NCI-H748 (cell line): ENCODE measurements at regions not wholly inside any gene's neighbourhood (a gene's known extent, or its start where the extent isn't known, plus 50 kb on each side); places are given as distances from the start of the nearest gene placed in this dataset.
A peak's percentile ranks its signal among the peaks of the same experiment; 100 is the strongest.
"Not testable (repeated sequence)": the region's sequence is repeated elsewhere in the genome, so short reads cannot be mapped to it uniquely, and the experiment has no call there.

Experiments
- DNase-seq: peaks from one replicate; lab custom pipeline; 2025; ENCODE audit not compliant: unreplicated experiment; lab: John Stamatoyannopoulos, UW

DNA sequence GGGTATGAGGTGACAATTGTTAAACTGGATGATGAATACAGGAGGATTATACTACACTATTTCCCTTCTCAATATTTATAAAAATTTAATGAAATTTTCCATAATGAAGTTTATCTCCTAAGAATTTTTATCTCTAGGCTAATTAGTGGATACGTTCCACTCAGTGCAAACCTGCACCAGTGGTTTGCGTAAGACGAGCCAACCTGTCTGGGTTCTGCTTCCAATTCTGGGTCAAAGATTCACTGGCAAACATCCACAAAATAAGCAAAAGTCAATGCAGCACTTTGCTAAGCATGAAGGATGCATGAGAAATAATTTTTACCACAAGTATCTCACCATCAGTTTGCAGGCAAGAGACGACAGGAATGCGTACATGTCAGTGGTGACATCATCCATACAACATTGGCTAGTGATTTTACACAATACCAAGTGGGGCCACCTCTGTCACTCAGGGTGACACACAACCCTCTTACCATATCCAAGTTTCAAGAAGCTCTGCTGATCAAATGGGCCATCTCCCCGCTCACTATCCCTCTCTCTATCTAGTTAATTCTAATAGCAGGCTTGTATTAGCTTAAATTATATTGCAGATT lies 51.7 kb downstream of the FAM50B start:
- no peak for DNase-seq

- DNase-seq = no peak
Observed at GRCh38 chr6:3902871-3903648, 53.9 kb downstream of the FAM50B start.

DNA sequence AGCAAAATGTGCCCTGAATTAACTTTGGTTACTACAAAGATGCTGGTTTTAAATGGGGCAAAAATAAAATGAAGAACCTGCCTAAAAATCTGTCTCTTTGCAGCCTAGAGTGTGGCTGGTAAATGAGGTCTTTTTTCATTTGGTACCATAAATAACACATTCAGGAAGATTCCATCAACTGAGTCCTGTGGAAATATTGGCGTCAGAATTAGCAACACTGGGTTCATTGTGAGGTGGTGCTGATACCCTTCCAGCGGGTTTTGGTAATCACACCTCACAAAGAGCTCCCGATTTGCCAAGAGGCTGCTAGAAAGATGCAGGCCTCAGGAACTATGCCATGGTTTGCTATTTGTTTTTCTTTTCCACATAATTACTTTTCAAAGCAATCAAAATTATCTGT lies 55.3 kb downstream of the FAM50B start:
- DNase-seq = no peak

GRCh38 chr6:3905945-3906845 lies 57.0 kb downstream of the FAM50B start:
- DNase-seq = no peak

DNA sequence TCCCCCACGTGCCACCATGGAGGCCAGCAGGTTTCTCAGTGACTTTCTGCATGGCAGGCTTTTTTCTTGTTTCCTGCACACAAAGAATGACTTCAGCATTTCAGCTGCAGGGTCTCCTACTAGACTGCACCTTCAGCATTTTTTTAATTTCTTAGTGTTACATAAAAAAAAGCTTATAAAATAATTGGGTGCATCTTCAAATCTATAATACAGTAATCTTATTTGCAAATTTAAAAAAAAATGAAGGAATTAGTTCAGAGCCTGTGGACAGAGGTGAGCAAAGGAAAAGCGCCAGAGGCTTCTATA lies 57.6 kb downstream of the FAM50B start:
- no peak for DNase-seq

DNA sequence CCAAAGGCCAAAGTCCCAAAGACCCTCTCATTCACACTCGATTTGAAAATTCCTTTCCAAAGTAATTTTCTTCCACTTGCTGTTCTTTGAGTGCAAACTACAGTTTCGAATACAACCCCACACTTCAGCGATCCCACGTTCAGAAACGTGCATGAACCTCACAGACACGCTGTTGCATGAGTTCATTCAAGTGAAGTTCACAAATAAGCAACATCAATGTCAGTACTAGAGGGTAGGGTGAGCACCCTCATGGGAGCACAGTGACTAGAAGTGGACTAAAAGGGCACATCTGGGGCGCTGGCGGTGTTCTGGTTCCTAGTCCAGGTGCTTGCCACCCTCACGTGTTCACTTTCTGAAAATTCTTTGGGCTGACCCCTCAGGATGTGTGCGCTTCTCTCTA lies 59.0 kb downstream of the FAM50B start:
- no peak for DNase-seq

GRCh38 chr6:3908961-3909360 lies 59.8 kb downstream of the FAM50B start:
- DNase-seq = no peak

DNA sequence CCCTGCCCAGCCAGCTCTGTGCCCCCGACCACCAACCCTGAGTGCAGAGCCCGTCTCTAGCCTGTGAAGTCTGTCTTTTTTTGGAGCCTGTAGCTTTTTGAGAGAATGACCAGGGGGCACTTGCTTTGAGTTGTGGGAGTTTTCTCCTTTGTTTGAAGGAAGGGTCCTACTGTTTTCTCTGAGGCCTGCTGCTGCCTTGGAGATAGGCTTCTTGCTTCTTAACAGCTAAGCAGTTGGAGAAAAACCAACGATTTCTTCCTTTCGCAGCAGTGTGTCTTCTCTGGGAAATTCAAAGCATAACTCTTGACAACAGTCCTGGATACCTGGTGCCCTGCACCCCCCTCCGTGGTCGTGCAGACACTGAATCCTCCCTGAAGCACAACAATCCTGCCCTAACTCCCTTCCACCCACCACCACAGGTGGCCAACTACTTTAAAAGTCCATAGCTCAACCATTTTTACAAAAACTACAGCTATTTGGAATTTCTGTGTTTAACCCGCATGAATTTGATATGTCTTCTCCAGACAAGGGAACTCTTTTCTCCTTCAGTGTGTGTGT lies 61.0 kb downstream of the FAM50B start:
- DNase-seq = no peak

GRCh38 chr6:3911130-3911529 lies 62.0 kb downstream of the FAM50B start:
- no peak for DNase-seq

GRCh38 chr6:3911614-3912336 lies 62.6 kb downstream of the FAM50B start:
- no peak for DNase-seq

DNA sequence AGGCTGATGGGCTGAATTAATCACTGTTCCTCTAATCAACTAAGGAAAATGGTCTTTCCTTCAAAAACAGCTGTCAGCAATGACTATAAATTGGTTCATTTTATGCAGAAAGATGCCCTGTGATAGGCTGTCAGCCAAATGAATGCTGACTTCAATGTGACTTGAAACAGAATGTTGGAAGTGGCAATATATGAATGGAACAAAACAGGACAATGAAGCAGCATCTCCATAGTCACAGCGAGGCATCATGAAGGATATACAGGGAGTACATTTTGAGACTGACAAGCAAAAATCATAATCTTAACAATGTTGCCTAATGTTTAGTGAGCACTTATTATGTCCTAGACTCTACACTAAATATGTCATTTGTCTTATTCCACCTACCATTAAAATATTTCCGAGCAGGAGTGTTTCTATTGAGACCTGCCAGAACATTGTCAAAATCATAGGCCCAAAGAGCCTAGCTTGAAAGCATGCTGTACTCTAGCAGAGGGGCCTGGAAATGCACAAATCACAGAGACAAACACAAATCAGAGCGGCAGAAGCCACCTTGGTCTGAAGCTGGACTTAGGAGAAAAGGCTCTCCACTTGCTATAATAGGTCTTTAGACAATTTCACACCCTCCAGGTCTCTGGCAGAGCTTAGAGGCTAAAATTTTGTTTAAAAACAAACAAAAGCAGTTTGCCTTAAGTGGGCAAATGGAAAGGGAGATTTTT lies 63.3 kb downstream of the FAM50B start:
- DNase-seq = no peak

DNA sequence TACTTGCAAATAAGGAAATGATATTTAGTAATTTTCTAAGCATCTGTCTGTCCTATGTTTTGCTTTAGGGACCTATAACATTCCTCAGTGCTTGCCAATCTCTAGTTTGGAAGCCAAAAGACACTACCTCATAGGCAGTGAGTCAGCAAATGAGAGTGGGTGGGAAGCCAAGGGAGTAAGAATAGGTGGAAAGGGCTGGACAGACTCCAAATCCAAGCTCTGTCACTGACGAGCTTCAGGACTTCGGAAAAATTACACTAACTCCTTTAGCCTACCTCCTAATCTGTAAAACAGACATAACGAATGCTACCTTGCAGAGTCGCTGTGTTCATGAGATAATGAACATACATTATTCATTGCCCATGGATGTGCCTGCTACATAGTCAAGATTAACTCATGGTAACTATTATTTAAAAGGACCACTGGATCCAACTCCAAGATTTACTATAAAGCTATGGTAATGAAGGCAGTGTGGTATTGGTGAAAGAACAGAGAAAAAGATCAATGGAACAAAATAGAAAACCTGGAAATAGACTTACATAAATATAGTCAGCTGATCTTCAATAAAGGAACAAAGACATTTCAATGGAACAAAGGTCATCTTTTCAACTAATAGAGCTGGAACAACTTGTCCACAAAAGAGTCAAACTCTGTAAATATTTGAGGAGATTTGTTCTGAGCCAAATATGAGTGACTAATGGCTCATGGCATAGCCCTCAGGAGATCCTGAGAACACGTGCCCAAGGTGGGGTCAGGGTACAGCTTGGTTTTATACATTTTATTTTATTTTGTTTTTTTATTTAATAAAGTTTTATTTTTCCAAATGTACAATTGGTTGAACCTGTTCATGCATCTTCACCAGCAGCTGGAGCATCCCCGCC lies 64.1 kb downstream of the FAM50B start:
- DNase-seq = peak; percentile 67

DNA sequence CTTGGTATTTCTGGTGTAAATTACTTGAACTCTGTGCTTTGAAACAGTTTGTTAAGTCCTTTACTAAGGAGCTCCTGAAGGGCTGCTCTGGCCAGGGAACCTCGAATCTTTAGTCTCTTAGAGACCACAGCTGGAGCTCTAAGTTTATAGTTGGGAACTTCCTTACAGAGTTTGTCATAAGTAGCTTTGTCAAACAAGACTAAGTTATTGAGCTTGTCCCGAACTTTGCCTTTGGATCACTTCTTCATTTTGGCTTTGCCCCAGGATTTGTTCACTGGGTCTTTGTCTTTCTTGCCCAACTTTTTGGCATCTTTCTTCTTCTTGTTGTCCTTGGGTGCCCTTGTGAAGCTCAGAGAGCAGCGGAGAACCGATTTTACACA lies 64.8 kb downstream of the FAM50B start:
- DNase-seq = no peak

GRCh38 chr6:3915076-3915791 lies 66.1 kb downstream of the FAM50B start:
- DNase-seq = no peak

GRCh38 chr6:3916211-3916610 lies 67.0 kb downstream of the FAM50B start:
- DNase-seq = no peak

DNA sequence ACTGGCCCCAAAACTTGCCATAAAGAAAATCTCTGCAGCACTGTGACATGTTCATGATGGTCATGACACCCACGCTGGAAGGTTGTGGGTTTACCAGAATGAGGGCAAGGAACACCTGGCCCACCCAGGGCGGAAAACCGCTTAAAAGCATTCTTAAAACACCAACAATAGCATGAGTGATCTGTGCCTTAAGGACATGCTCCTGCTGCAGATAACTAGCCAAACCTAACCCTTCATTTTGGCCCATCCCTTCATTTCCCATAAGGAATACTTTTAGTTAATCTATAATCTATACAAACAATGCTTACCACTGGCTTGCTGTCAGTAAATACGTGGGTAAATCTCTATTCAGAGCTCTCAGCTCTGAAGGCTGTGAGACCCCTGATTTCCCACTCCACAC lies 67.6 kb downstream of the FAM50B start:
- not testable (repeated sequence) for DNase-seq

- peak; percentile 75 for DNase-seq
Observed at GRCh38 chr6:3918469-3918868, 69.3 kb downstream of the FAM50B start.

GRCh38 chr6:3919130-3919628 lies 70.0 kb downstream of the FAM50B start:
- peak; percentile 87 for DNase-seq

GRCh38 chr6:3919849-3920248 lies 70.7 kb downstream of the FAM50B start:
- DNase-seq = no peak
